HG03280 (cell line): ENCODE measurements at regions not wholly inside any gene's neighbourhood (a gene's known extent, or its start where the extent isn't known, plus 50 kb on each side); places are given as distances from the start of the nearest gene placed in this dataset.
"Not testable (repeated sequence)": the region's sequence is repeated elsewhere in the genome, so short reads cannot be mapped to it uniquely, and the experiment has no call there.

ENCODE experiments used
- ATAC-seq: cut with Tn5 transposase; IDR thresholded peaks from one replicate; pipeline ENCODE4 v1.9.1; 2021; ENCODE audit warnings: mild to moderate bottlenecking, moderate library complexity; ENCODE audit not compliant: unreplicated experiment

DNA sequence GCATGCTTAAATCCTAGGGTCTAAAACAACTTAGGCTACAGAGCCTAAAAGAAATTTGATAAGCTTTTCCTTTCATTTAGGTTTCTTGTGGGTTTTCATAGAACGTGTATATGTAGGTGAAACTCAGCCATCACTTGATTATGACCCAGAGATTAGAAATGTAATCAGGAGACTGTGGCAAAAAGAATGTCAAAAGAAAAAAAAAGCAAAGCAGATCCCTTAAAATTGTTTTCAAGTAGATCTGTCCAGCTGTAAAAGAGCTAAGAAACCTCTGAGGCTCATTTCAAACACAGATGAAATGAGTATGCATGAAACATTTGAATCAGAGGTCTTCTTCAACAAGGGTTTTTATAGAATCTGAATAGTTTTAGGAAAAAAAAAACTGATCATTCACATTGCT is 341.3 kb upstream of the PRDM1 start:
- no peak for ATAC-seq

DNA sequence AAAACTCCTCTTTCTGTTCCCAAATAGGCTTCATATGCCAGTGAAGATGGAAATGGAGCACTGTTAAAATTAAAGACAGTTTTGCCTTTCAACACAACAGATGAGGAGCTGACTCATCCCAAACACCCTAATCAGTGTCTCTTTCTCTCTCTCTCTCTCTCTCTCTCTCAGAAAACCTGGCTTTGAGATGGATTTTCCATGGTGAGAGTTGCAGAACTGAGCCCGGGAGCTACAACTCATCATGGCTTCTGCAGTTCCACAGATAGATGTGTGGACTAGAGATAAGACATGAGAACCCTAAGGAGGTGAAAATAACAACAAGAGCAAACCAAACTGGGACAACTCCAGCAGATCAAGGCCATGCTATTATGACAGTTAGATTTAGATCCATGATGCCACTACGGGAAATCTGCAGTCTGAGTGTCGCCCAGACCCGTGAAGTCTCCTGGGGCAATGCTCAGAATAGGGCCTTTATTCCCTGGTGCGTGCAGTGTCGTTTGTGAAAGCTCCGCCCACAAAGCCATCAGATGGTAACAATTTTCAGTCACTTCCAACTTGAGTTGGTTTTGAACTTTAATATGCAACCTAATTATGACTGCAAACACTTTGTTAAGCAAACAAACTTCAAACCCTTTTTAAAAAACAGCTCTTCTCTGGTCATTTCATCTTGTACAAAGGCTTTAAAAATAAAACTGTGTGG is 338.2 kb upstream of the PREP start:
- ATAC-seq = no peak

DNA sequence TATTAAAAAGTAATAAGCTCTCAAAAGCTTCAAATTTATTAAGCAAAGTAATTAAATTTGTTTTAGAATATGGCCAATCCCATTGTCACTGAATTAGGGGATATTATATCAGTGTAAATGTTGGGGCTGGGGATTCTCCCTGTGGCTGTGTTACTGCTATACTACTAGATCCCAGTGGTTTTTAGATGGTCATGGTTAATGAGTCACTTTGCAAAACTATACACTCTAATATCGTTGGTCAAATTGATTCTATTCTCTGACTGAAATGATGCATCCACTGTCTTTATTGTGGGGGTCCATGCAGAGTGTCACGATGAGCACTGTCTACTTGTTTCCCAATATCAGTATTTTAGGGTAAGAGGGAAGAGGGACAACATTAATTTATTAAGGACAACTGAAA is 336.9 kb upstream of the PREP start:
- no peak for ATAC-seq

DNA sequence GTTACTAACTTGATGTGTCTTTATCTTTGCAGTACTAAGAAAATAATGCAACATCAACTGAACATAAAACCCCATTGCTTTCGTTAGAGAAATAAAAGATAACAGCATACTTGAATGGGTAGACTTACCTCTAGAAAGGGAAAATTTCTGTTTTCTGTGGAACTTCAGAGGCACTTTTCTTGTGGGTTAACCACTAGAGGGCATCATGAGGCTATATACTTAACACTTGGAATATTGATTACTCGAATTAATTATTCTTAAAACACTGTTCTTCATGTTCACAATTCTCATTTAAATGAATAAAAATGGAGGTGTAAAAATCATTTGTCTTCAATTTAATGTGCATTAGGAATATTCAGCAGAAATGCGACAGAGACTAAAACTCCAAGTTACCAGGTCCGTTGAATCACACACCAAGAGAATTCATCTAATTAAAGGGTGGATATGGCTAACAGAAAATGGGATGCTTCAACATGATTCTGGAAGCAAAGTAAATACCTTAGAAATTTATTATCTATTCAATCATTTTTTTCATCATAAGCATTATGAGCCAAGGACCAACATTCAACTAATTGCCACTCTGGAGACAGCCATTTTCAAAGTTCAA is 330.8 kb upstream of the PREP start:
- ATAC-seq = no peak

DNA sequence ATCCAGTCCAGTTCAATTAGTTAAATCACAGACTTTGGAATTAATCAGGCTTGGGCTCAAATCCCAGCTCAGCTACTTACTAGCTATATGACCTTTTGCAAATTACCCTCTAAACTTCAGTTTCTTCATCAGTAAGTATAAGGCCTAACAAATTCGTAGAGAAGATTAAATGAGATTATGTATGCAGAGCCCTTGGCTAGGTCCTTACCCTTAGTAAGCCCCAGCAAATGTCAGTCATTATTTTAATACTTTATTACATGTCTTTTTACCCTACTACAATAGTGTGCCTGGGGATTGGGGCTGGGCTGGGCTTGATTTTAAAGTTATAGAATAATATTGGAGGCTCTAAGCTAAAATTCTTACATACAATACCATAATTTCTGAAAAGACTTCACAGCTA is 326.1 kb upstream of the PREP start:
- no peak for ATAC-seq

GRCh38 chr6:105726902-105727655 is 324.2 kb upstream of the PREP start:
- no peak for ATAC-seq

GRCh38 chr6:105714846-105715245 is 312.0 kb upstream of the PREP start:
- no peak for ATAC-seq

- ATAC-seq = no peak
Measured at GRCh38 chr6:105713474-105714118, 310.7 kb upstream of the PREP start.

GRCh38 chr6:105711216-105711615 is 308.3 kb upstream of the PREP start:
- no peak for ATAC-seq

- ATAC-seq = no peak
Measured at GRCh38 chr6:105705608-105706007, 302.7 kb upstream of the PREP start.

DNA sequence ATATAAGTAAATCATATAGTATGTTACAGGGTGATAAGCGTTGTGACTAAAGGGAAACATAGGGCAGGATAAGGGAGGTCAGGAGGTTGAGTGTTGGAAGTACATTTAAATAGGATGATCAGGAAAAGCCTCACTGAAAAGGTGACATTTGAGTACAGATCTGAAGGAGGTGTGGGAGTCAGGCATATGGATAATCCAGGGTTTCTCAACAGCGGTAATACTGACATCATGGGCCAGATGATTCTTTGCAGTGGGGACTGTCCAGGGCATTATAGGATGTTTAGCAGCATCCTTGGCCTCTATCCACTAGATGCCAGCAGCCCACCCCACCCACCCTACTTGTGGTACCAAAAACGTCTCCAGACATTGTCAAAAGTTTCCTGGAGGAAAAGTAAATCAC is 292.6 kb upstream of the PREP start:
- ATAC-seq = no peak

- ATAC-seq = no peak
Measured at GRCh38 chr6:105692613-105693215, 289.8 kb upstream of the PREP start.

DNA sequence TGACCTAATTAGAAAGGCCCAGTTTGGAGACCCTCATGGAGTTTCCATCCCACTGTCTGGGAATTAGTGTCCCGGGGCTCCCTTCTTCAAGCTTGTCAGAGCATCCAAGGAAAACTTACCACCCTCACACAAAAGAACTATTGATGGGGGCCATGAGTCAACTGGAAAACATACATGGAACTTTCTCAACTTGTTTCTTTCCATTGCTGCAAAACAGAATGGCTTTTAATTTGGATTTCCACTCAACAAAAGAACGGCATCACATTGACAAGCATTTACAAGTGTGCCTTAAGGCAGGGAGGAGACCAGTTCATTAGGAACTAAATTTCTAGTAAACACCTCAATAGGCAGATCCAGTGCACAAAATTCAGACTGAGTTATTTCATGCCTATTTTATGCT is 289.1 kb upstream of the PREP start:
- no peak for ATAC-seq

DNA sequence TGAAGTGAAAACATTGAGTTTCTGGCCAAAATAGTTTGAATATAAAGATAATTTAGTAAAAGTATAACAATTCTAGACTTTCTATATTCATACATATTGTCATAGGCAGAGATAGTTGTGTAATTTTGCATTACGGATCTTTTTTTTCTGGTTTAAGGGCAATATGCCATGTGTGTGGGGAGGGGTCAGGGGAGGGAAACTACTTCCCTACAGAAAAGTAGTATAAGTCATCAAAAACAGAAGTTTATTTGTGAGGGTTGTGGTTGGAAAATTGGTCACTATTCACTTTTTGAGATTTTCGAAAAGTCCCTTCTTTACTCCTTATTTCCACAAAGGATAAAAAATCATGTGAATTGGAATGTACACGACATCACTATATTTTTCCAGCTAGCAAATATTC is 288.2 kb upstream of the PREP start:
- ATAC-seq = no peak

DNA sequence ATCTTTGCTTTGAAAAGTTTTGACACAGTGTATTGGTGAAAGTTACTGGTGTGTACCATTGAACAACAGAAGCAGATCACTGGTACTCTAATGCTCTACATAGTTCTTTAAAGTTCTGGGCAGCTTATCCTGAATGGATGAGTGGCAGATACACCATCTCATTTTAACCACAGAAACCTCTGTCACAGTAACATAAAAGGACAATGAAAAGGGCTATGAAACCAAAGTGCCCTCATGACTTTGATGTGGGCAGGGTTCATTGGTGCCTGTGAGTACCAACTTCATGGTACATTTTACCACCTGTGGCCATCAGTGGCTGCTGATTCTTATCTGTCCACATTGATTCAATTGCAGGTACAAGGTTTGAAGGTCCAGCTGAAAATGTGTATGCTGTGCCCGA is 285.7 kb upstream of the PREP start:
- ATAC-seq = no peak

GRCh38 chr6:105686793-105687192 is 283.9 kb upstream of the PREP start:
- not testable (repeated sequence) for ATAC-seq

DNA sequence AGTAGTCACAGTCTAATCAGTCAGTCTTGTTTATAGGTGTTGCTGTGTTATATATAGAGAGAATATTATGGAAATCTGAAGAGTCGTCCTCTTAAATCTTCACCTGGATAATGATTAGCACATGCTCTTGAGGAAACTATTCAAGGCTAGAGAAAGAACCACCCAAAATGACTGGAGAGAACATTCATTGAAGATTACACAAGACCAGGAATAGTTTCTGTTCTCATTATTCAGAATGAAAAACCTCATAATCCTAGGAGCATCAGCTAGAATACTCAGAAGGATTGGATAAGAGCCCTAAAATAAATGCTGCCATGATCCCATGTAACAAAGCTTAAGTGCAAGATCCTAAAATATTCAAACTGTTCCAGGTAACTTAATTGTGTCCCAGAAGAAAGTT is 278.2 kb upstream of the PREP start:
- no peak for ATAC-seq

GRCh38 chr6:105680131-105680530 is 277.2 kb upstream of the PREP start:
- ATAC-seq = no peak

DNA sequence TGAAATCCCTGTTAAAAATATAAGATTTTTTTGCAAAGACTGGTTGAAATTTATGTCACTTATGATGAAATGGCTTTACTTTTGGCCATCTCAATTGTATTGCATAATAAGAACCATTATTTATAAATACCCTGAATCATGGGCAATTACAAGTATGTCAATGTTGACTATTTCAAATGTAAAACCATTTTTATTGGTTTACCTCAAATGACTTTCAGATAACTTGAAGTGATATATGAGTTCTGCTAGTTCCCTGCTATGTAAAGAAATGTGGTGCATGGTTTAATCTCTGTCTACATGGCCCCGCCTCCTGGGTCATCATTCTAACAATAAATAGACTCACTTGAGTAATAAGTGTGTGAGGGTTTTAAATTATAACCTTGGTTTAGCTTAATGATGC is 275.6 kb upstream of the PREP start:
- ATAC-seq = no peak

GRCh38 chr6:105677671-105678475 is 275.0 kb upstream of the PREP start:
- ATAC-seq = no peak

- ATAC-seq = no peak
Measured at GRCh38 chr6:105676857-105677256, 274.0 kb upstream of the PREP start.
